Fibroblast of skin of left quadriceps (primary cell): ENCODE measurements at regions not wholly inside any gene's neighbourhood (a gene's known extent, or its start where the extent isn't known, plus 50 kb on each side); places are given as distances from the start of the nearest gene placed in this dataset.
A peak's percentile ranks its signal among the peaks of the same experiment; 100 is the strongest.

Source experiments
- DNase-seq, 2 experiments: peaks; one replicate each; pipeline ENCODE4 v3.0.0-alpha.2; 2013; ENCODE audit warnings: low read depth in 2 of 2

GRCh38 chr1:177343445-177343844 is 172.7 kb downstream of the BRINP2 start:
- DNase-seq: peak in 1 of 2 experiments; percentile 27

DNA sequence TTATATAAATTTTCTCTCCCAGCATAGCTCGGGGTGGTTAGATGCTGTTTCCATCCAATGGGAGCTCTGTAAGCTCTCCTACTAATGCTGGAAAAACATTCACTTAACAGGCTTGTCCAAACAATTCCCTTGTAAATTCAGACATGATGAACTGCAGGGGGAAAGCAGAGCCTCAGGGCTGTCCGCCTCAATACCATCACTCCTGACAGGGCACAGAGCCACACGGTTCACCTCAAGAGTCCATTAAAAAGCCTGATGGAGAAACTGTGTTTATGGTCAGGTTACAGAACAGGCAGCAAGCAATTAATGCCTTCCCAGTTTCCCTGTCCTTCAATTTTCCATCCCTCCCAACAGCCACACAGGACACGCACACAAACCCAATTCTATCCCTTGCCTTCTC is 171.0 kb downstream of the BRINP2 start:
- no peak for DNase-seq

GRCh38 chr1:177340601-177341067 is 169.9 kb downstream of the BRINP2 start:
- peak in 1 of 2 experiments; percentile 27 for DNase-seq

- DNase-seq: no peak
Measured at GRCh38 chr1:177338376-177338775, 167.6 kb downstream of the BRINP2 start.

DNA sequence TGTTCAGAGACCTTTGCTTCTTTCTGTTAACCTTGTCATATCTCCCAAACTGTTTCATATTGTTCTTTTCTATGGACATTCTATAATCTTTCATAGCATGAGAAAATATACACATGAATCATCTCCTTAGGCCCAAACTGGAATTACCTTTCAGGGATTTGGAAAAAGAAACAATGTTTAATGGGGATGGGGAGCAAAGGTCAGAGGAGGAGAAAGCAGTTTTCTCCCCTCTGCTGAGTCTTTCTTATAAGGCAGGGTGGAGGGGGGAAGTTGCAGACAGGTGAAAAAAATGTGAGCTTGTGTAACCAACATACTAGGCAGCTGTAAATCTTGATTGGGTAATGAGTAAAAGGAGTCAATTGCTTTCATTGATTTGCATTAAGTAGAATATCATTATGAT is 164.1 kb downstream of the BRINP2 start:
- DNase-seq: no peak

- DNase-seq: no peak
Measured at GRCh38 chr1:177333936-177334595, 163.3 kb downstream of the BRINP2 start.
